ENCODE measurements at regions not wholly inside any gene's neighbourhood (a gene's known extent, or its start where the extent isn't known, plus 50 kb on each side); places are given as distances from the start of the nearest gene placed in this dataset.

- Histone ChIP-seq H3K4me2 (ENCODE audit: low read length) (no peak overlapping the region), H3K4me1 (ENCODE audit: insufficient read depth, low read length, severe bottlenecking) (no peaks in the 10 kb centered on the region), H3K27ac (ENCODE audit: low read depth, low read length, poor library complexity, severe bottlenecking) (no peak overlapping the region), H3K9me2 (ENCODE audit: low read depth, low read length) (no peaks in the 10 kb centered on the region), H2AFZ (ENCODE audit: low read length) (no peak overlapping the region), H3K36me3 (ENCODE audit: insufficient read depth, low read length) (no peaks in the 10 kb centered on the region), H3K4me3 (ENCODE audit: low read depth, low read length, poor library complexity, severe bottlenecking) (no peak overlapping the region), H3K27me3 (ENCODE audit: insufficient read depth, low read length) (no peaks in the 10 kb centered on the region), H3K9me3 (ENCODE audit: low read length) (no peaks in the 10 kb centered on the region), H3K9ac (ENCODE audit: low read length) (no peak overlapping the region), H3K79me2 (ENCODE audit: insufficient read depth, low read length) (no peaks in the 10 kb centered on the region), H4K20me1 (ENCODE audit: insufficient read depth, low read length) (no peaks in the 10 kb centered on the region), H3F3A (ENCODE audit: insufficient read depth, low read length) (no peaks in the 10 kb centered on the region)
- TF ChIP-seq EZH2 (IDR thresholded peaks at IDR 0.05; ENCODE audit: borderline replicate concordance, low read length) (no peak), CTCF (IDR thresholded peaks at IDR 0.05; ENCODE audit: low read length) (no peak)
Observed at GRCh38 chr13:87128036-87128435, 543.1 kb upstream of the SLITRK5 start.

GRCh38 chr13:87128491-87128890 lies 542.7 kb upstream of the SLITRK5 start:
- no peaks in the 10 kb centered on the region for H3K36me3 ChIP-seq (ENCODE audit: insufficient read depth, low read length)
- no peak overlapping the region for H3K4me3 ChIP-seq (ENCODE audit: low read depth, low read length, poor library complexity, severe bottlenecking)
- no peak overlapping the region for H3K4me2 ChIP-seq (ENCODE audit: low read length)
- H3K9ac ChIP-seq (ENCODE audit: low read length) = no peak overlapping the region
- H4K20me1 ChIP-seq (ENCODE audit: insufficient read depth, low read length) = no peaks in the 10 kb centered on the region
- H3K9me2 ChIP-seq (ENCODE audit: low read depth, low read length) = no peaks in the 10 kb centered on the region
- H3F3A ChIP-seq (ENCODE audit: insufficient read depth, low read length) = no peaks in the 10 kb centered on the region
- no peak overlapping the region for H3K27ac ChIP-seq (ENCODE audit: low read depth, low read length, poor library complexity, severe bottlenecking)
- H3K4me1 ChIP-seq (ENCODE audit: insufficient read depth, low read length, severe bottlenecking) = no peaks in the 10 kb centered on the region
- H3K79me2 ChIP-seq (ENCODE audit: insufficient read depth, low read length) = no peaks in the 10 kb centered on the region
- no peaks in the 10 kb centered on the region for H3K9me3 ChIP-seq (ENCODE audit: low read length)
- H3K27me3 ChIP-seq (ENCODE audit: insufficient read depth, low read length) = no peaks in the 10 kb centered on the region
- H2AFZ ChIP-seq (ENCODE audit: low read length) = no peak overlapping the region
- TF ChIP-seq CTCF (IDR thresholded peaks at IDR 0.05; ENCODE audit: low read length) (no peak), EZH2 (IDR thresholded peaks at IDR 0.05; ENCODE audit: borderline replicate concordance, low read length) (no peak)

GRCh38 chr13:87129602-87130300 lies 541.4 kb upstream of the SLITRK5 start:
- H3K4me2 ChIP-seq (ENCODE audit: low read length) = no peak overlapping the region
- H3K4me1 ChIP-seq (ENCODE audit: insufficient read depth, low read length, severe bottlenecking) = no peaks in the 10 kb centered on the region
- H3K36me3 ChIP-seq (ENCODE audit: insufficient read depth, low read length) = no peaks in the 10 kb centered on the region
- no peaks in the 10 kb centered on the region for H3K79me2 ChIP-seq (ENCODE audit: insufficient read depth, low read length)
- no peaks in the 10 kb centered on the region for H3K9me3 ChIP-seq (ENCODE audit: low read length)
- H3F3A ChIP-seq (ENCODE audit: insufficient read depth, low read length) = no peaks in the 10 kb centered on the region
- no peak overlapping the region for H2AFZ ChIP-seq (ENCODE audit: low read length)
- no peaks in the 10 kb centered on the region for H3K27me3 ChIP-seq (ENCODE audit: insufficient read depth, low read length)
- no peak for TF ChIP-seq EZH2 (IDR thresholded peaks at IDR 0.05; ENCODE audit: borderline replicate concordance, low read length)
- no peak for TF ChIP-seq CTCF (IDR thresholded peaks at IDR 0.05; ENCODE audit: low read length)
- H3K4me3 ChIP-seq (ENCODE audit: low read depth, low read length, poor library complexity, severe bottlenecking) = no peak overlapping the region
- H3K9me2 ChIP-seq (ENCODE audit: low read depth, low read length) = no peaks in the 10 kb centered on the region
- H4K20me1 ChIP-seq (ENCODE audit: insufficient read depth, low read length) = no peaks in the 10 kb centered on the region
- no peak overlapping the region for H3K27ac ChIP-seq (ENCODE audit: low read depth, low read length, poor library complexity, severe bottlenecking)
- no peak overlapping the region for H3K9ac ChIP-seq (ENCODE audit: low read length)

Measured in OCI-LY1 (cell line).